H1 (cell line): ENCODE measurements at regions not wholly inside any gene's neighbourhood (a gene's known extent, or its start where the extent isn't known, plus 50 kb on each side); places are given as distances from the start of the nearest gene placed in this dataset.

Source experiments
- CHD2 ChIP-seq: IDR thresholded peaks from 2 replicates; pipeline ENCODE4 v1.6.1; 2012; ENCODE audit warnings: low read length, improper control_type of control experiment
- GTF2F1 ChIP-seq: IDR thresholded peaks from 2 replicates; pipeline ENCODE4 v1.6.1; 2012; ENCODE audit warnings: low read depth, low read length, improper control_type of control experiment, borderline replicate concordance
- JUND ChIP-seq: IDR thresholded peaks from 2 replicates; pipeline ENCODE4 v1.6.1; 2011; ENCODE audit warnings: mild to moderate bottlenecking, improper control_type of control experiment, low read length
- PHF8 ChIP-seq: fragments of 200-600 bp; sonication (generic); conservative IDR thresholded peaks from 2 replicates; pipeline ENCODE4 v1.7.1; 2012; ENCODE audit warnings: low read depth, mild to moderate bottlenecking, inconsistent platforms, low read length, moderate library complexity
- SIX5 ChIP-seq: IDR thresholded peaks from 2 replicates; pipeline ENCODE4 v1.6.1; 2011; ENCODE audit warnings: mild to moderate bottlenecking, low read depth, low read length
- ZNF274 ChIP-seq: IDR thresholded peaks from 2 replicates; pipeline ENCODE4 v1.7.0; 2012; ENCODE audit warnings: low read length, borderline replicate concordance; ENCODE audit errors: extremely low read depth

GRCh38 chr1:213417846-213418245 lies 366.8 kb downstream of the RPS6KC1 start (continued):
- TF ChIP-seq ZNF274 = no peak
- no peak for TF ChIP-seq SIX5
- no peak for TF ChIP-seq JUND
- no peak for TF ChIP-seq GTF2F1
- TF ChIP-seq CHD2 = no peak
- TF ChIP-seq PHF8 = no peak
